GM12878 (cell line): ENCODE measurements at regions not wholly inside any gene's neighbourhood (a gene's known extent, or its start where the extent isn't known, plus 50 kb on each side); places are given as distances from the start of the nearest gene placed in this dataset.
"Not testable (repeated sequence)": the region's sequence is repeated elsewhere in the genome, so short reads cannot be mapped to it uniquely, and the experiment has no call there.

Experiments
- ATAC-seq: fragments of 200-7000 bp; cut with Tn5 transposase; 3 replicates; pipeline ENCODE4 v1.9.1; 2020; ENCODE audit warnings: mild to moderate bottlenecking, moderate library complexity
- BruUV-seq: library from RNA; stranded (reverse); fragments of 400-500 nt; replicated peaks from 2 replicates; lab custom pipeline; 2021; lab: Mats Ljungman, UMichigan
- CTCF ChIA-PET: fragments of 300-600 bp; sonication (Branson Sonifier 250); formaldehyde crosslinking; extraction: SDS; loops from one replicate; lab custom pipeline; 2021; ENCODE audit warnings: inconsistent platforms; lab: Yijun Ruan, JAX
- POLR2A ChIA-PET: fragments of 350-600 bp; formaldehyde crosslinking; extraction: SDS; loops from one replicate; lab custom pipeline; 2021; ENCODE audit warnings: inconsistent platforms; lab: Charles Lee
- RAD21 ChIA-PET: fragments of 300-600 bp; sonication (Branson Sonifier 250); formaldehyde crosslinking; loops from one replicate; lab custom pipeline; 2023; ENCODE audit warnings: antibody characterized with exemption; ENCODE audit not compliant: unreplicated experiment; lab: Charles Lee
- SMC1A ChIA-PET: fragments of 300-600 bp; sonication (Branson Sonifier 250); formaldehyde crosslinking; loops from one replicate; lab custom pipeline; 2023; ENCODE audit not compliant: unreplicated experiment, uncharacterized antibody; lab: Charles Lee
- DNase-seq: peaks from one replicate; pipeline ENCODE4 v3.0.0-alpha.2; 2011; ENCODE audit warnings: low read depth, low spot score
- FAIRE-seq: peaks from 3 replicates; lab custom pipeline; 2011; peaks lifted over from hg19 to GRCh38; lab: Jason Lieb, UNC
- H2AFZ ChIP-seq: 2 replicates; pipeline ENCODE4 v1.6.0; 2011; ENCODE audit warnings: low read depth, low read length, control low read depth; ENCODE audit not compliant: control insufficient read depth
- H3K27ac ChIP-seq: 2 replicates; pipeline ENCODE4 v1.5.1; 2011; ENCODE audit warnings: control low read depth; ENCODE audit not compliant: control insufficient read depth, insufficient read depth
- H3K27me3 ChIP-seq, 2 experiments: replicated peaks in 1 of 2; 2 replicates each; pipeline versions ENCODE4 v1.6.0 to v1.6.1; 2011; ENCODE audit warnings: low read length in 1 of 2; ENCODE audit not compliant: control insufficient read depth in 2 of 2, insufficient read depth in 2 of 2
- H3K36me3 ChIP-seq, 2 experiments: 2 replicates each; pipeline ENCODE4 v1.5.1; 2011; ENCODE audit warnings: low read length in 1 of 2; ENCODE audit not compliant: control insufficient read depth in 2 of 2, insufficient read depth in 2 of 2
- H3K4me1 ChIP-seq: 2 replicates; pipeline ENCODE4 v1.6.1; 2011; ENCODE audit warnings: mild to moderate bottlenecking, low read length, moderate library complexity, mixed read lengths; ENCODE audit not compliant: control insufficient read depth, insufficient read depth
- H3K4me2 ChIP-seq: 2 replicates; pipeline ENCODE4 v1.6.0; 2011; ENCODE audit warnings: control low read depth; ENCODE audit not compliant: control insufficient read depth, insufficient read depth
- H3K4me3 ChIP-seq: fragments of 200-600 bp; sonication (generic); 2 replicates; pipeline ENCODE4 v1.5.1; 2016
- H3K79me2 ChIP-seq: 2 replicates; pipeline ENCODE4 v1.6.0; 2011; ENCODE audit warnings: low read length; ENCODE audit not compliant: control insufficient read depth, insufficient read depth
- H3K9ac ChIP-seq: 2 replicates; pipeline ENCODE4 v1.8.0; 2011; ENCODE audit warnings: low read length, control low read depth, mixed read lengths; ENCODE audit not compliant: control insufficient read depth, insufficient read depth
- H3K9me3 ChIP-seq: replicated peaks from 3 replicates; pipeline ENCODE4 v1.5.1; 2011; ENCODE audit warnings: mild to moderate bottlenecking, low read length; ENCODE audit not compliant: control insufficient read depth, insufficient read depth
- H4K20me1 ChIP-seq: 2 replicates; pipeline ENCODE4 v1.6.0; 2011; ENCODE audit not compliant: control insufficient read depth, insufficient read depth
- HDAC2 ChIP-seq: fragments of 200-600 bp; sonication (generic); IDR thresholded peaks from 2 replicates; pipeline ENCODE4 v1.6.1; 2017
- MLLT1 ChIP-seq: fragments of 450-650 bp; IDR thresholded peaks from 2 replicates; pipeline ENCODE4 v1.6.1; 2016; ENCODE audit warnings: mild to moderate bottlenecking
- NFYB ChIP-seq: IDR thresholded peaks from 2 replicates; pipeline ENCODE4 v1.6.1; 2011; ENCODE audit warnings: low read depth, mild to moderate bottlenecking, low read length, improper control_type of control experiment, moderate library complexity; ENCODE audit not compliant: insufficient read depth
- POLR2AphosphoS2 ChIP-seq: IDR thresholded peaks from 2 replicates; pipeline ENCODE4 v1.6.1; 2011; ENCODE audit warnings: low read depth, mild to moderate bottlenecking, low read length, improper control_type of control experiment, moderate library complexity
- POLR2AphosphoS5 ChIP-seq: IDR thresholded peaks from 2 replicates; pipeline ENCODE4 v1.6.1; 2011; ENCODE audit warnings: mild to moderate bottlenecking, low read length, inconsistent platforms
- SIN3A ChIP-seq: IDR thresholded peaks from 2 replicates; pipeline ENCODE4 v1.6.1; 2012; ENCODE audit warnings: low read depth, low read length, improper control_type of control experiment
- ZNF274 ChIP-seq: IDR thresholded peaks from one replicate; pipeline ENCODE4 v1.8.0; 2011; ENCODE audit not compliant: insufficient read length, insufficient read depth
- WGBS: methylation state at CpG from one replicate; pipeline ENCODE4 v1.1.6; 2016; ENCODE audit warnings: low lambda C conversion rate; ENCODE audit not compliant: insufficient replicate concordance, insufficient coverage; ENCODE audit errors: missing lambda C conversion rate; 5-methylcytosine and 5-hydroxymethylcytosine counted together
- in situ Hi-C: fragments of 300-500 bp; cut with MboI; formaldehyde crosslinking; loops from 9 replicates; pipeline ENCODE4 v1.14.3; 2018; ENCODE audit warnings: mixed read lengths
- intact Hi-C: fragments of 100-400 bp; cut with micrococcal nuclease; formaldehyde crosslinking; loops from one replicate; pipeline ENCODE4 v1.14.2; 2022; ENCODE audit not compliant: unreplicated experiment

GRCh38 chr4:64807821-64808220, 398.6 kb upstream of the TECRL start:
- in situ Hi-C loops (no loop called here), intact Hi-C loops (no loop called here)
- BruUV-seq, result no TSS peak
- no peaks in the 10 kb centered on the region for H3K4me1 ChIP-seq
- no peak overlapping the region for H3K4me2 ChIP-seq
- CTCF ChIA-PET, result no interaction called here
- no peaks in the 10 kb centered on the region for H4K20me1 ChIP-seq
- 0% methylated on average over 2 of the region's 2 CpGs for WGBS
- no peak overlapping the region for H3K4me3 ChIP-seq
- FAIRE-seq (no peak), DNase-seq (no peak), ATAC-seq (no peak)
- H3K9me3 ChIP-seq, result no peaks in the 10 kb centered on the region
- no peak for TF ChIP-seq HDAC2
- TF ChIP-seq POLR2AphosphoS5, result no peak
- no peak for TF ChIP-seq MLLT1
- no peak for TF ChIP-seq NFYB
- no peak for TF ChIP-seq SIN3A
- no peak overlapping the region for H3K9ac ChIP-seq
- no peaks in the 10 kb centered on the region for H3K79me2 ChIP-seq
- POLR2A ChIA-PET, result no interaction called here
- H3K27me3 ChIP-seq, result no peaks in the 10 kb centered on the region
- SMC1A ChIA-PET, result no interaction called here
- no peaks in the 10 kb centered on the region for H3K36me3 ChIP-seq
- no peak overlapping the region for H3K27ac ChIP-seq
- RAD21 ChIA-PET, result no interaction called here
- no peak overlapping the region for H2AFZ ChIP-seq

- Histone ChIP-seq H3K36me3 (no peaks in the 10 kb centered on the region), H3K9ac (no peak overlapping the region), H3K9me3 (no peaks in the 10 kb centered on the region), H3K4me2 (no peak overlapping the region), H4K20me1 (no peaks in the 10 kb centered on the region), H3K27ac (no peak overlapping the region), H3K4me1 (no peaks in the 10 kb centered on the region), H3K79me2 (no peaks in the 10 kb centered on the region), H3K27me3 (no peaks in the 10 kb centered on the region), H2AFZ (no peak overlapping the region), H3K4me3 (no peak overlapping the region)
- ChIA-PET SMC1A (no interaction called here), POLR2A (no interaction called here), CTCF (no interaction called here), RAD21 (no interaction called here)
- in situ Hi-C loops (no loop called here), intact Hi-C loops (no loop called here)
- FAIRE-seq, result no peak
- no peak for TF ChIP-seq POLR2AphosphoS2
- TF ChIP-seq ZNF274, result no peak
- DNase-seq, result no peak
- BruUV-seq, result no TSS peak
- ATAC-seq, result peak; percentile 41; the same call in 2 of the 3 replicates
- WGBS, result 16% methylated on average over 7 of the region's 7 CpGs
Measured at GRCh38 chr4:64799751-64800150, 390.5 kb upstream of the TECRL start.

- H3K27me3 ChIP-seq, H3K36me3 ChIP-seq, SMC1A ChIA-PET, H3K4me1 ChIP-seq, BruUV-seq, POLR2A ChIA-PET, H3K4me3 ChIP-seq, H3K4me2 ChIP-seq, intact Hi-C loops, FAIRE-seq, H4K20me1 ChIP-seq, H2AFZ ChIP-seq, H3K79me2 ChIP-seq, DNase-seq, CTCF ChIA-PET, in situ Hi-C loops, RAD21 ChIA-PET, ATAC-seq, H3K9me3 ChIP-seq, H3K9ac ChIP-seq, H3K27ac ChIP-seq: not testable (repeated sequence)
- 54% methylated on average over 4 of the region's 4 CpGs for WGBS
Measured at GRCh38 chr4:64798828-64799227, 389.6 kb upstream of the TECRL start.
